Left ventricle myocardium inferior (tissue), 1 donor: ENCODE measurements at regions not wholly inside any gene's neighbourhood (a gene's known extent, or its start where the extent isn't known, plus 50 kb on each side); places are given as distances from the start of the nearest gene placed in this dataset.

Source experiments
- DNase-seq: peaks from one replicate; pipeline ENCODE4 v3.0.0-alpha.2; 2020
- H3K27ac ChIP-seq: fragments of 200-600 bp; replicated peaks from 2 replicates; pipeline ENCODE4 v1.8.0; 2021
- H3K27me3 ChIP-seq: fragments of 200-600 bp; 2 replicates; pipeline ENCODE4 v1.8.0; 2021; ENCODE audit warnings: low read depth
- H3K36me3 ChIP-seq: fragments of 200-600 bp; 2 replicates; pipeline ENCODE4 v1.8.0; 2021
- H3K4me1 ChIP-seq: fragments of 200-600 bp; 2 replicates; pipeline ENCODE4 v1.8.0; 2021
- H3K4me3 ChIP-seq: fragments of 200-600 bp; 2 replicates; pipeline ENCODE4 v1.8.0; 2021; ENCODE audit warnings: mild to moderate bottlenecking, moderate library complexity
- H3K9me3 ChIP-seq: fragments of 200-600 bp; replicated peaks from 2 replicates; pipeline ENCODE4 v1.8.0; 2021
- intact Hi-C: fragments of 100-400 bp; cut with micrococcal nuclease; formaldehyde crosslinking; loops from one replicate; pipeline ENCODE4 v1.11.0; 2022
- TF ChIP-seq, protein P1 (sequence below): fragments of 200-600 bp; IDR thresholded peaks from 2 replicates; pipeline ENCODE4 v1.8.0; 2021; ENCODE audit warnings: antibody characterized with exemption, mild to moderate bottlenecking, borderline replicate concordance
- donor health status: DM: no; HTN: yes; CAD: no; lungs with severe emphysema.

DNA sequence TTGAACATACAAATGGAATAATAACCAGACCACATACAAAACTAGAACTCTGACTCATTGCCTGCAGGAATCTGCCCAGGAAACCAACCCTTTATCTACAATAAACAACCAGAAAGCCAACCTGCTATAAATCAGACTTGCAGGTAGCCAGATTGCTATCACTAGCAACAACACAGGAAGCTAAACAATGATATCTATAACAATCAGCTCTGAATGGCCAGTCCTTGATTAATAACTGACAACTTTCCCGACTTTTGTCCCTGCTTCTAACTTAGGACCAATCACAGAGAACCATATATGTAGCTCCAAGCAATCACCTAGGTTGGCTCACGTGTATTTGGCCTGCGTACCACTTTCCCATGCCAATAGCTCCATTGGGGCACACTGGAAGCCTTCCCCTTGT is 470.8 kb downstream of the RIT2 start:
- TF ChIP-seq, protein P1, sequence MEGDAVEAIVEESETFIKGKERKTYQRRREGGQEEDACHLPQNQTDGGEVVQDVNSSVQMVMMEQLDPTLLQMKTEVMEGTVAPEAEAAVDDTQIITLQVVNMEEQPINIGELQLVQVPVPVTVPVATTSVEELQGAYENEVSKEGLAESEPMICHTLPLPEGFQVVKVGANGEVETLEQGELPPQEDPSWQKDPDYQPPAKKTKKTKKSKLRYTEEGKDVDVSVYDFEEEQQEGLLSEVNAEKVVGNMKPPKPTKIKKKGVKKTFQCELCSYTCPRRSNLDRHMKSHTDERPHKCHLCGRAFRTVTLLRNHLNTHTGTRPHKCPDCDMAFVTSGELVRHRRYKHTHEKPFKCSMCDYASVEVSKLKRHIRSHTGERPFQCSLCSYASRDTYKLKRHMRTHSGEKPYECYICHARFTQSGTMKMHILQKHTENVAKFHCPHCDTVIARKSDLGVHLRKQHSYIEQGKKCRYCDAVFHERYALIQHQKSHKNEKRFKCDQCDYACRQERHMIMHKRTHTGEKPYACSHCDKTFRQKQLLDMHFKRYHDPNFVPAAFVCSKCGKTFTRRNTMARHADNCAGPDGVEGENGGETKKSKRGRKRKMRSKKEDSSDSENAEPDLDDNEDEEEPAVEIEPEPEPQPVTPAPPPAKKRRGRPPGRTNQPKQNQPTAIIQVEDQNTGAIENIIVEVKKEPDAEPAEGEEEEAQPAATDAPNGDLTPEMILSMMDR: no peak
- Histone ChIP-seq H3K4me1 (peaks cover 3% of the 10 kb centered on the region), H3K4me3 (no peak overlapping the region), H3K27ac (no peak overlapping the region), H3K27me3 (no peaks in the 10 kb centered on the region), H3K9me3 (no peaks in the 10 kb centered on the region), H3K36me3 (no peaks in the 10 kb centered on the region)
- DNase-seq: no peak
- intact Hi-C loops: no loop called here

DNA sequence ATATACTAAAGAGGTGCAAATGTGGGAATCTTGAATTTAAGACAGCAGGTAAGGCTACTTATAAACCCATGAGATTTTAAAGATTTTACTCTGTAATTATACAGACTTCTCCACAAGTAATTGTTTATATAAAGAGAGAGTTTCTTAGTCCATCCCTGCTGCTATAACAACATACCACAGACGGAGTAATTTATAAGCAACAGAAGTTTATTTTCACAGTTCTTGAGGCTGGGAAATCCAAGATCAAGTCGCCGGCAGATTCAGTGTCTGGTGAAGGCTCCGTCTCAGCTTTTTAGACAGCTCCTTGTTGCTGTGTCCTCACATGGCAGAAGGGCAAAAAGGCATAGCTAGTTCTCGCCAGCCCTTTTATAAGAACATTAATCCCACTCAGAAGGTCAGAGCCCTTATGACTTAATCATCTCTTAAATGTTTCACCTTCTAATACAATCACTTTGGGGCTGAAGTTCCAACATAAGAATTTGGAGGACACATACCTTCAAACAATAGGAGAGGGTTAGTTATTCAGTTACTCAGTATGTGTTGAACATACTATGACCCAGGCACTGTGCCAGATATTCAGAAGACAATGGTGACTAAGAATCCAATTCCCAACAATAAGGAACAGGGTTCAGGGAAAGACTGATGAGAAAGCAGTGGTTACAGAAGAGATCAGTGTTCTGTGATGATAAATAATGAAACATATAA is 466.0 kb downstream of the RIT2 start:
- DNase-seq: no peak
- Histone ChIP-seq H3K36me3 (no peaks in the 10 kb centered on the region), H3K4me3 (no peak overlapping the region), H3K4me1 (peaks cover 3% of the 10 kb centered on the region), H3K27me3 (no peaks in the 10 kb centered on the region), H3K9me3 (peaks cover 12% of the 10 kb centered on the region), H3K27ac (no peak overlapping the region)
- TF ChIP-seq, protein P1: no peak
- intact Hi-C loops: no loop called here

DNA sequence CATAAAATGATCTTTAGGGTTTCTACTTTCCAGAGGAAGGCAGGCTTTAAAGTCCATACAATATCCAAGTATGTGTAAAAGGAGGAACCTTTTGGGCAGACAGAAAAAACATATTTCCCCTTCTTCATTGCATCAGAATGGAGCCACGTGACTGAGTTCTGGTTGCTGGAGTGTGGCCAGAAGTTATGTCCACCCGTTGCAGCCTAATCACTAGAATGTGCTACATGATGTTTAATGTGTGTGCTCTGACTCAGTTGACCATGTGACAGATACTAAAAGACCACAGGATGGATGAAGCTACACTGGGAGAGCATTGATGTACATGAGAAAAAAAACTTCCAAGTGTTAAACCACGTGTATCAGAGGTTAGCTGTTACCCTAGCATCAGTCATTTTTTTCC is 460.9 kb downstream of the RIT2 start:
- H3K9me3 ChIP-seq: peaks cover 12% of the 10 kb centered on the region
- H3K27me3 ChIP-seq: no peaks in the 10 kb centered on the region
- intact Hi-C loops: no loop called here
- no peak overlapping the region for H3K4me3 ChIP-seq
- H3K4me1 ChIP-seq: no peaks in the 10 kb centered on the region
- H3K36me3 ChIP-seq: no peaks in the 10 kb centered on the region
- no peak for DNase-seq
- H3K27ac ChIP-seq: no peak overlapping the region
- TF ChIP-seq, protein P1: no peak

DNA sequence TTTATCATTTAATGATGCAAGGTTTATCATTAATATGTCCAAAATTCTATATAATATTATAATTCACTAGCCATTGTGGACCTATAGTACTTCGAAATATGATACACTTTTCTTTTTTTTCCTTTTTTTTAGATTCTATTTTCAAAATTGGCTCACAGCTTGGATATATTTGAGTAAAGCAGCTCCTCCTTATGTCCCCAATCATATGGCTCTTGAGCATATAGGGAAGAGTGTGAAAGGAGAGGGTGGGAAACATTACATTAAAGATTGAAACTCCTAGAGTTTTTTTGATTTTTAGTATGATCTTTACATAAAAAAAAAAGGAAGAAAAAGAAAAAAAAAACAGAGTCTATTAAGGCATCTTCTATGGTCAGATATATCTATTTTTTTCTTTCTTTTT is 457.9 kb downstream of the RIT2 start:
- Histone ChIP-seq H3K9me3 (peaks cover 9% of the 10 kb centered on the region), H3K4me1 (no peaks in the 10 kb centered on the region), H3K4me3 (no peak overlapping the region), H3K36me3 (no peaks in the 10 kb centered on the region), H3K27ac (no peak overlapping the region), H3K27me3 (no peaks in the 10 kb centered on the region)
- intact Hi-C loops: no loop called here
- DNase-seq: no peak
- TF ChIP-seq, protein P1: no peak

DNA sequence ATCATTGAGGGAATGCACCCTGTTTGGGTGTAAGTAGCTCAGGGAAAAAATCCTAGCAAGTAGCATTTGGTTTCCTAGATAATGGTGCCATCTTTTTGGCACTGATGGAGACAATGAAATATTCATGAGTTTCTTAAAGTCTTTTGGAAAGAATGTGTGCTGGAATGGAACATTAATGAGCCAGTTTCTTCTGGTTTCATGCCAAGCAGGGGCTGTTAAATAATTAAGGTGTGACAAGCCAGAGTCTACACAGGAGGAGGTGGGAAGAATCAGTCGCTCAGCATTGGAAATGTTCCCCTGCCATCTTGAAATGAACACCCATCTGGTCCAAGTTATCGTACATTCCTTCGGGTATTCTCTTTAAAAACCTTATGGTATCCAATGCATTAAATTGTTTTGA is 457.3 kb downstream of the RIT2 start:
- Histone ChIP-seq H3K27ac (no peak overlapping the region), H3K36me3 (no peaks in the 10 kb centered on the region), H3K9me3 (peaks cover 3% of the 10 kb centered on the region), H3K27me3 (no peaks in the 10 kb centered on the region), H3K4me3 (no peak overlapping the region), H3K4me1 (no peaks in the 10 kb centered on the region)
- intact Hi-C loops: no loop called here
- TF ChIP-seq, protein P1: no peak
- no peak for DNase-seq

DNA sequence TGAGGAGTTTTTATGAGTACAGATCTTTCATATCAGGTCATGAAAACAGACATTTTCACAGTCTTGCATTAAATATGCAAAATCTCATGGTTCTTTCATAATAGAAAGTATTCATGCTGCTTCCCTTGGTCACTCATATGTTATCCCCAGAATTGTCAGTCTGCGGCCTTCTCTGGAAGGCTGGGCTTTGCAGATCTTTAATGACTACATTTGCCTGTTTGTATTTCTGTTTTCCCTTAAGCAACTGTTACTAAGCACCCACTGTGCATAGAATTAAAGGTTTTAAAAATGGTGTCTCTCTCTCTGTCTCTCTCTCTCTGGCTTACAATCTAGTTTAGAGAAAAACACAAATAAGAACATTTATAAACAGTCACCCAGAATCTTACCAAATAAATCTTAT is 456.3 kb downstream of the RIT2 start:
- DNase-seq: no peak
- no peak overlapping the region for H3K27ac ChIP-seq
- TF ChIP-seq, protein P1: no peak
- peaks cover 4% of the 10 kb centered on the region for H3K9me3 ChIP-seq
- no peaks in the 10 kb centered on the region for H3K36me3 ChIP-seq
- no peaks in the 10 kb centered on the region for H3K4me1 ChIP-seq
- H3K4me3 ChIP-seq: no peak overlapping the region
- intact Hi-C loops: no loop called here
- H3K27me3 ChIP-seq: no peaks in the 10 kb centered on the region
